ENCODE measurements at regions not wholly inside any gene's neighbourhood (a gene's known extent, or its start where the extent isn't known, plus 50 kb on each side); places are given as distances from the start of the nearest gene placed in this dataset.
A peak's percentile ranks its signal among the peaks of the same experiment; 100 is the strongest.
"Not testable (repeated sequence)": the region's sequence is repeated elsewhere in the genome, so short reads cannot be mapped to it uniquely, and the experiment has no call there.

DNA sequence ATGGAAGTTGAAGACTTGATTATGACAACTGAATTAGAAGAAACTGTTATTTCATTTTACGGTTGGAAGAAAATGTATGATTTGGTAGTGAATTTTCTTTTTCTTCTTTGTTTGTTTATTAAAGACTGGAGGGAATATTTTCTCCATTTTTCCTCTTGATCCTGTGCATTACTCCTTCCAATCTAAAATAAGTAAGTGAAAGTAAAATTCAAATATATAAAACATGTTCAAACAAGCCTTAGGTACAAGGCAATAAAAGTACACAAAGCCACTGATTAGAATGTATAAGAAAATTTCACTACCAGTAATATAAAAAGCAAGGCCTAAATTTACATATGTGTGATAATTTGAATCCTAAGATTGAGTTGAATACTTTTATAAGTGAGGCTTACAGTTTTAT lies 181.2 kb upstream of the MME start:
- DNase-seq: no peak

DNA sequence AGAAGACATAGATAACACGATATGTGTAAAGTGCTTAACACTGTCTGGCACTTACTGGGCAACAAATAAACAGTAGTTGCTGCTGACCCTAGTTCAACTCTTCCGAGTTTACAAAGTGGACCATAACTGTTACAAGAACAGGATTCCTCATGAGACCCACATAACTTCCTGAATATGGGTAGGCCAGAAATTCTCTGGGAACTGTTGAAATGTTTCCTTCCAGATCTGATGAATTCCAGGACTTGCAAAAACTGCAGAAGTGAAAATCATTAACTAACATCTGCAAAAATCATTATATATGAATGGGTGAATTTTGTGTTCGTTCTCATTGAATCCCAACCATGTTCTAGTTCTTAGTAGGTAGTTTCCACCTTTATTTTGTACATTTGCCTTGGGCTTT lies 181.7 kb upstream of the MME start:
- no peak for DNase-seq

DNA sequence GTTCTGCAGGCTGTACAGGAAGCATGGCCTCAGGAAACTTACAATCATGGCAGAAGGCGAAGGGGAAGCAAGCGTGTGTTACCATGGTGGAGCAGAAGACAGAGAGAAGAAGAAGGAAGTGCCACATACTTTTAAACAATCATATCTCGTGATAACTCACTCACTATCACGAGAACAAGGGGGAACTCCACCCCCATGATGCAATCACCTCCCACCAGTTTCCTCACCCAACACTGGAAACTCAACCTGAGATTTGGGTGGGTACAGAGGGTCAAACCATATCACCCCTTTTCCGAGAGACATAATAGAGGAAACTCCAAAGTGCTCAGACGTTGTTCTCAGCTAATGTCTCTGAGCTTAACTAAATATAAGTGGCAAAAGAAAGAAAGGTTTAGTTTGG lies 186.3 kb upstream of the MME start:
- DNase-seq: no peak

DNA sequence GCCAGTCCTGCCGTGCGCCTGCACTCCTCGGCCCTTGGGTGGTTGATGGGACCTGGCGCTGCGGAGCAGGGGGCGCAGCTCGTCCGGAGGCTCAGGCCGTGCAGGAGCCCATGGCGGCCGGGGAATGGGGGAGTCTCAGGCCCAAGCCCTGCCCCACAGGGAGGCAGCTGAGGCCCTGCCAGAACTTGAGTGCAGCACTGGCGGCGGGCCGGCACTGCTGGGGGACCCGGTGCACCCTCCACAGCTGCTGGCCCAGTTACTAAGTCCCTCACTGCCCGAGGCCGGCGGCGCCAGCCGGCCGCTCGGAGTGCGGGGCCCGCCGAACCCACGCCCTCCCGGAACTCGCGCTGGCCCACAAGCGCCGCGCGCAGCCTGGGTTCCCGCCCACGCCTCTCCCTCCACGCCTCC lies 190.9 kb upstream of the MME start:
- DNase-seq: no peak

DNA sequence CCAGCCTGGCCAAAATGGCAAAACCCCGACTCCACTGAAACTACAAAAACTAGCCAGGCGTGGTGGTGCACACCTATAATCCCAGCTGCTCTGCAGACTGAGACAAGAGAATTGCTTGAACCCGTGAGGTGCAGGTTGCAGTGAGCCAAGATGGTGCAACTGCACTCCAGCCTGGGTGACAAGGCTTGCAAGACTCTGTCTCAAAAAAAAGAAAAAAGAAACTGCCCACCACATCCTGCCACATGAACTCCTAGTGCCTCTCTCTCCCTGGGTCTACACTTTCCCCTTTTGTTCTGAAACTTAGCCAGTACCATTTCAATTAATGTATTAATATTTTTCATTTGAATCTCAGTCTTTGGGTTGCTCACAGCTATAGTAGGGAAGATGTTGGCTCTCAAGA lies 192.2 kb upstream of the MME start:
- DNase-seq: no peak

DNA sequence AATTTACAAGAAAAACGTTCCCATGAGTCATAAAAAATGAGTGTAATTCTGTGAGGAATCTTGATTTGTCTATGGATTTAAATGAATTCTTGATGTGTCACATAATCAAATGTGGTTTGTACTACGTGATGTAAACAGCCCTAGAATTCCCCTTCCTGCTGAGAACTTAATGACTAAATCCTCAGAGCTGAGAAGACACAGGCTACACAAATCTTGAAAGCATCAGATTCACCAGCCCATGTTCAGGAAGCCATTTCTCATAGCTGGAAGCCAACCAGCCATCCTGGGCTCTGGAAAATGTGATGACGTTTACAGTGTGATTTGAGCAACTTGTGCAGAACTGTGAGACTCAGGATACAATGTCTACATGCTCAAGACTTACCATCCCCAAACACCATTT lies 193.7 kb upstream of the MME start:
- DNase-seq: no peak

DNA sequence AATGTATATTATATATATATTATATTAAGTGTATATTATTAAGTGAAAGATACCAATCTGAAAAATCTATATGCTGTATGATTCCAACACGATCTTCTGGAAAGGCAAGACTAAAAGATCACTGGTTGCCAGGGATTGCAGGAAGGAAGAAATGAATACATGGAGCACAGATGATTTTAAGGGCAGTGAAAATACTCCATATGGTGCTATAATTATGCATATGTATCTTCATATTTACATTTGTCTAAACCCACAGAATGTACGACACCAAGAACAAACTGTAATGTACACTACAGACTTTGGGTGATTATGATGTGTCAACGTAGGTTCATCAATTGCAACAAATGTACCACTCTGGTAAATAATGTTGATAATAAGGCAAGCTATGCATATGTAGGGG lies 194.7 kb upstream of the MME start:
- DNase-seq: no peak

DNA sequence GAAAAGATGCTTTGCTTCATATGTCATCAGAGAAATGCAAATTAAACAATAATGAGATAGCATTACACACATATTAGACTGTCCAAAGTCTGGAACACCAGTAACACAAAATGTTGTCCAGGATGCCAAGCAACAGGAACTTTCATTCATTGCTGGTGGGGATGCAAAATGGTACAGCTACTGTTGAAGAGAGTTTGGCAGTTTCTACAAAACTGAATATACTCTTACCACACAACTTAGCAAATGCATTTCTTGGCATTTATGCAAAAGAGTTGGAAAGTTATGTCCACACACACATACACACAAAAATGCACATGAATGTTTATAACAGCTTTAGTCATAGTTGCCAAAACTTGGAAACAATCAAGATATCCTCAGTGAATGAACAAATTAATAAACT lies 195.2 kb upstream of the MME start:
- DNase-seq: no peak

DNA sequence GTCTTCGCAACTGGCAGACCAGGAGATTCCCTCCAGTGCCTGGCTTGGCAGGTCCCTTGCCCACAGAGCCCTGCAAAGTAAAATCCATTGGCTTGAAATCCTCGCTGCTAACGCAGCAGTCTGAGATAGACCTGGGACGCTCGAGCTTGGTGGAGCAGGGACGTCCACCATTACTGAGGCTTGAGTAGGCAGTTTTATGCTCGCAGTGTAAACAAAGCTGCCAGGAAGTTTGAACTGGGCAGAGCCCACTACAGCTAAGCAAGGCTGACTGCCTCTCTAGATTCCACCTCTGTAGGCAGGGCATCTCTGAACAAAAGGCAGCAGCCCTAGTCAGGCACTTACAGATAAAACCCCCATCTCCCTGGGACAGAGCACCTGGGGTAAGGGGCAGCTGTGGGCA lies 205.0 kb upstream of the MME start:
- no peak for DNase-seq

DNA sequence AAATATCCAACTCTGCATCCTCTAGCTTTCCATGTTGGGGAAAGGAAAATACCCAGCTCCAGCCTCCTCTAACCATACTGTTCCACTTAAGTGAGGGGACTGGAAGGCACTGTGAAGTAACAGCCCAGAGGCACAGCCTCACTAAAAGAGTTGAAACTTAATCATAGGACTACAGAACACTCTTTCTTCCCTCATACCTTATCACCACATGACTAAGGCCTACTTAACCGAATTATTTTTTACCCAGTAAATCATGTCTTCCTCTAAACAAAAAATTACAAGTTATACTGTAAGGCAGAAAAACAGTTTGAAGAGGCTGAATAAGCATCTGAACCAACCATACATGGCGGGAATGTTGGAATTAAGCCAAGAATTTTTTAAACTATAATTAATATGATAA lies 207.4 kb upstream of the MME start:
- DNase-seq: no peak

DNA sequence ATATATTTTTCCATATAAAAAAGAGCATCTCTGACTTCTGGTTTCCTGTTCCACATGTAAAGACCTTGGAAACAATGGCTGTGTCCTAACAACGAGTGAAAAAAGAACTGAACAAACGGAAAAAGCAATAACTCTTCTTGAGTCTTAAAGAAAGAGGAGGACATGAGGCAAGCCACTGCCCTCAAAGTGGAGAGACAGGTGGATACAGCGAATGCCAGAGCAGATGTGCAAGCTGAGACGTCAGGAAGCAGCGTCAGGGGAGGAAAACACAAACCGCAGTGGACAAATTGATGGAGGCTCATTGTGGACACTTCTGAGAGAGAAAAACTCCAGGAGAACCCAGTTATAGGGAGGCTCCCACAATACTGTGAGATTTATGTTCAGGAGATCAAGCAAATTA lies 208.0 kb upstream of the MME start:
- no peak for DNase-seq

DNA sequence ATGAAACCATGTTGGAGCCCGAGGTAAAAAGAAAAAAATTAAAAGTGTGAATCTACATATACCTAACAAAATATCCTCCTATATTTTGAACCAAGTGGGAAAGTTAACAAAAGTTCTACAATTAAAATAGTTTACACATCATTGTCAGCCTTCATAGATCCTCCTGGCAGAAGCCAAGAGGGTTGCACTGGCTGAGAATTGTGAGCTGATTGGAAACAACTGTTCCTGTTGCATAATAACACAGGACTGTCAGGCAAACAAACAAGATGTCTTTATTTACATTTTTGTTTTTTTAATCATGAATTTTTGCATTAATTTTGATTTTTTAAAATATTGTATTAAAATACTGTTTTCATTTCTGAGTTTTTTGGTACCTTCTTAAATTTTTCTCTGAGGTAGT lies 215.2 kb upstream of the MME start:
- no peak for DNase-seq

DNA sequence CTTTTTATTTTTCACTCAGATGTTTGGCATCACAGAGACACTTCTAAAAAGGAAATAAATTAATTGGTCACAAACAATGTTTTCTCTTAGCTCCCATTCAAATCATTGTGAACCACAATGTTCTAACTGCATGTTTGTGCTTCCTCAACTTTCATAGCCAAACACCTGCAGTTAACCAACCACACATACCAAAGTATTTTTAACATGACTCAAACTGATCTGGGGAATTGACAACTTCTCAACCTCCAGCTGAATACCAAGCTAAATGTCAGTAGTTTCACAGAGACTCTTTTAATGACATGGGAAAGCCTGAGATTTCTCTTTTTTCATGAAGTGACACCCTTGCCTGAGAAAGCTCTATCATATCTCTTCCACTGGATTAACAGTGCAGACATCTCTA lies 217.9 kb upstream of the MME start:
- DNase-seq: no peak

DNA sequence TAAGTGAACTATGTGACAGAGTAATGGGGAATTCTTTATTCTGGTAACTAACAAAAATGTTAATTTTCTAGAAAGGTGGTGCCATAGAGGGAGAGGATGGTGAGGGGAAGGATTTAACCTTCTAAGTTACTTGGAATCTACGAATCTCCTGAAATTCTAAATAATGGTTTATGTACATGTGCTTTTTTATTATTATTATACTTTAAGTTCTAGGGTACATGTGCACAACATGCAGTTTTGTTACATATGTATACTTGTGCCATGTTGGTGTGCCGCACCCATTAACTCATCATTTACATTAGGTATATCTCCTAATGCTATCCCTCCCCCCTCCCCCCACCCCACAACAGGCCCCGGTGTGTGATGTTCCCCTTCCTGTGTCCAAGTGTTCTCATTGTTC lies 227.1 kb upstream of the MME start:
- DNase-seq: not testable (repeated sequence)

DNA sequence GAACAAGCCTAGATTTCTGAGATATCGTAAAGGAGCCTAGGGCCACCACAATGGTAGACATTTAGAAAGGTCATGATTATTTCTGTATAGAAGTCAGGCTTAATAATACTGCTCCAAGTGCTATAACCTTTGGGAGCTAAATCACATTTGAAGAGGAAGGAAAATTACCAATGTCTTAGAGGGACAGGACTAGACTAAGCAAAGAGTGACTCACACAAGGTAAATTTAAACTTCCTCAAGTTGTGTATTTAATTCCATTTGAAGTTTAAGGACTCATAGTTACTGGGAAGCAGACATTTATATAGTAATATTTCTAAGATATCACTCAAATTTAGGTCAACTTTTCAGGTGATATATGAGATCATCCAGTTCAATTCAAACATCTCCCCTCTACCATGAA lies 227.6 kb upstream of the MME start:
- no peak for DNase-seq

DNA sequence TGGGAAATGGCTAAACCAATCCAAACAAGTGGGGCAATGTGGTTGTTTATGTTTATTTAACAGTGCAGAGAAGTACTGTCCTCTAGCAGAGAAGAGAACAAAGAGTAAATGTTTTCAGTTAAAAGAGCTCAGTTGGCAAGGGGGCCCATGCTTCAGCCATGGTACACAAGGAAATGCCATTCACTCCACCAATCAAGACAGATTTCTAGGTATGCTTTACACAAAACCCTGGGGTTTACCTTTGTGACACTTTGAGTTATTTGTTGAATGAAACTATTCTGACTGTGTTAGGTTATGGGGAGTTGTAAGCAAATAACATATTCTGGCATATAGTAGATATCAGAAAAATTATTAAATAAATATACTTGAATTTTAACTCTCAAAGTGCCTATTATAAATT lies 228.5 kb upstream of the MME start:
- DNase-seq: no peak

DNA sequence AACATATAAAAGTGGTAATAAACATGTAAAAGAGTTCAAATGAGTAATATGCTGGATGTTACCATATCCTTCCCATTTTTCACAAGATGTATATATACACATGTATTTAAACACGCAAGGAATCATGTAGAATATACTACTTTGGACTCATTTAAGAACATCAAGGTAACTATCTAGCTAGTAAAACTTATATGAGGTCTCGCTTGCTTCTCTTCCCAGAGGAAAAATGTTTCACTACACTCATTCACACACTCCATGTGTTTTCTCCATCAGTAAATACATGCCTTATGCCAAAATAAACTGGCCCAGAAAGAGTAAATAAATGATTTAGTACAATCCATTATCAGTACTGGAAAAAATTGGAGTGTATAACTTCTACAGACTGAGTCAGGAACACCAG lies 229.2 kb upstream of the MME start:
- DNase-seq: no peak

DNA sequence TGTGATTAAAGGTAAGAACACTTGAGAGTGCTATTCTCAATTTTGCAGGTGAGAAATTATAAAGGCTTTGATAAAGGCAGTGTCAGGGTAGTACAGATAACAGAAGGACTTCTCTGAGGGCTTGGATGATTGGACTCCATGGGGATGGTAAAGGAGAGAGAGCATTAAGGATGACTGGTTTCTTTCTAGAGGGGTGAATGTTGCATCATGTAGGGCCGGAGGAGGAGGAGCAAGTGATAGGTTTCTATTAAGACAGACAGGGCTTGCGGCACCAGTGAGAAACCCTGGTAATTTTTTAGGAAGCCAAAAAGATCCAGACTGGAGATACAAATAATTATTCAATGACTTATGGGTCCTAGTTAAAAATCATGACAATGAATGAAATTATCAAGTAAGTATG lies 230.7 kb upstream of the MME start:
- DNase-seq: no peak

DNA sequence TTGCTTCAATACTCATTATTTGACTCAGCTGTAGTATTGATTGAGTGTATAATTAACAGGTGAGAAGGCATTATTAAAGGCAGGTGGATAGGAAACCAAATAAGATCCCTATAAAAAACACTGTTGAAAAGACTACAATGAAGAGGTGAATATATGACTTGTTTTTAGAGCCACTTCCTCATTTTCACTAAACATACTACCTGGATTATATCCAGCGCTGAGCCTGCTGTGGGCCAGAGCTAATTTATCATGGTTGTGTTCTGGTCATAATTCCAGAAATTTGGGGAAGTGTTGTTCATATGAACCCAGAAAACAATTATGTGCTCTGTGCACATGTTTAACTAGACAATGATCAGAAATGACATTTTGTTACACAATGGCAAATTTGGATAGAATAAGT lies 235.3 kb upstream of the MME start:
- peak in 1 of 2 experiments; percentile 7 for DNase-seq

DNA sequence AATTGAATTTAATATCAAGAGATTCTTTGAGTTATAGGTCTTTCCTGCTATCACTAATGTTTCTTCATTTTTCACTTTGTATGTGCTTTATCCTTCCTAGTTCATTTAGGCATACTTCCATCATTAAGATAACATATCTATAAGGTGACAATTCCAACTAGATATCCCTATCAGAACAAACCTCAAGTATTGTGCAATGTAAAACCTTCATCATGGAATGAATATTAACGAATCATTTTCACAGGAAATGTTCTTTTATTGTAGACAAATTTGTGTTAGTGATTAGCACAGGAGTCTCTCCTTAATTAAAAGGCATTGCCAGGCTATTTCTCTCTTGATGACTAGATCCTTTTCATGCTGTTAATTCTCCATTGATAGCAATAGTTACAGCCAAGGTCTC lies 236.5 kb upstream of the MME start:
- no peak for DNase-seq

DNA sequence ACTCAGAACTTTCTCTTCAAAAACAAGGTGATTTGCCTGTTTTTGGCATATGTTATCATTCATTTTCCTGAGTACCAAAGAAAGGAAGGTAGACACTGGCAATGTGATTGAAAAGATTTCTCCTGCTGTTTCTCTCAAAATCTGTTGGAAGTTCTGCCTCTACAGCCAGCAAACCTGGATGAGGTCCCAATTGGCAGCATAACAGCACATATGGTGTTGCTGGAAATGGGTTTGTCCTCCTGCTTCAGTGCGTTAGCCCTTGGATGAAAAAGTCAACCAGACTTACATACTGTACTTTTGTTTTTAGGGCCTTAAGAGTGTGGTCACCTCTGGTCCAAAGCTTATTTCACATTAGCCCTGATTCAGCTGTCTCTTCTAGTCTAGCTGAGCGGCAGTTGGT lies 237.6 kb upstream of the MME start:
- DNase-seq: no peak

DNA sequence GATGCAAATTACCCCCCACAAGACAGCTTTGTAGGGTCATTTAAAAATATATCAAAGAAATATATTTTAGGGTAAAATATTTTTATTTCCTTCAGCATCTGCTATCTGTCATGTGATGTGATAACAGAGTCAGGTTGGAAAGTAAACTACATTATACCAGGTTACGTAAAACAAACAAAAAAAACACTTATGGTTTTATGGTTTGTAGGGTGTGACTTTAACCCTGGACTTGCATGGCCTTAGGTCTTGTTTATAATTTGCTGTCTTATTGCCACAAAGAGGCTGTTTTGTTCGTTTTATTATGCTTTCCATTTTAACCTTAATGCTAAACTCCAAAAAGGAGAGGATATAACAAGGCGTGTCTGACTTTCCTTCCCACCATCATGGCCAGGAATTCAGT lies 244.5 kb upstream of the MME start:
- DNase-seq: no peak

DNA sequence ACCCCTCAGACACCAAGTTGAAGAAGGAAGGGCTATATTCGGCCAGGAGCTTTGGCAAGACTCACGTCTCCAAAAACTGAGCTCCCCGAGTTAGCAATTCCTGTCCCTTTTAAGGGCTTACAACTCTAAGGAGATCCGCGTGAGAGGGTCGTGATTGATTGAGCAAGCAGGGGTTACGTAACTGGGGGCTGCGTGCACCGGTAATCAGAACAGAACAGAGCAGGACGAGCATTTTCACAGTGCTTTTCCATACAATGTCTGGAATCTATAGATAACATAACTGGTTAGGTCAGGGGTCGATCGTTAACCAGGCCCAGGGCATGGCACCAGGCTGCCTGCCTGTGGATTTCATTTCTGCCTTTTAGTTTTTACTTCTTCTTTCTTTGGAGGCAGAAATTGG lies 245.3 kb upstream of the MME start:
- DNase-seq: not testable (repeated sequence)

DNA sequence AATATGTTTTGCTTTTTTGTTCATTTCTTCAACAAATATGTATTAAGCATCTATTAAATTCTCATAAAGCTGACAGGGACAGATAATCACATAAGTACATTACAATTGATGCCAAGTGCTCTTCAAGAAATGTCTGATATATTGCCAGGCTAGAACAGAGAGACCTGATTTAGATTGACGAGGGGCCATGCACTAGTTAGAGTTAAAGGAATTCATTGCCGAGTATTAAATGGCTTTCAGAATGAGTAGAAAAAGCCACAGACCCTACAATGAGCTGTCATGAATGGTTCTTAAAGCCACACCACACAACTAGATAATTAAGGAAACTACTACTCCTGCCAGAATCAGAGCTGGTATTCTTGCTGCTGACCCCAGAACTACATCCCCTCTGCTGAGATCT lies 250.2 kb upstream of the MME start:
- no peak for DNase-seq

DNA sequence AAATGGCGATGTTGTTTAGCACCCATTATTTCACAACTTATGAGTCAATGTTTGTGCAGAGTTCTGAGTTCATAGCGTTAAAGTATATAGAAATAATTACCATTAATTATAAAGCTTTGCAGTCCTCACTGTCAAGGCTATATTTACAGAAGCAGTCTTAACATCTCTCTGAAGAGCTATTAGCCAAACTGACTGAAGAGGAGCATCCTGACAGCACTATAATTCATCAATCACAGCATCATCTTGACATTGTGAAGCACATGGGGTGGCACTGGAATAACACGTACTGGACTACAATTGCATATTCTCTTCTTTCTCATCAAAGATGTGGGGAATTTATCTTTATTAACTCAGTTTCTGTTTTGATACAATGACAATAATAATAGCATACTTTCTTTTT lies 260.6 kb upstream of the MME start:
- DNase-seq: no peak

DNA sequence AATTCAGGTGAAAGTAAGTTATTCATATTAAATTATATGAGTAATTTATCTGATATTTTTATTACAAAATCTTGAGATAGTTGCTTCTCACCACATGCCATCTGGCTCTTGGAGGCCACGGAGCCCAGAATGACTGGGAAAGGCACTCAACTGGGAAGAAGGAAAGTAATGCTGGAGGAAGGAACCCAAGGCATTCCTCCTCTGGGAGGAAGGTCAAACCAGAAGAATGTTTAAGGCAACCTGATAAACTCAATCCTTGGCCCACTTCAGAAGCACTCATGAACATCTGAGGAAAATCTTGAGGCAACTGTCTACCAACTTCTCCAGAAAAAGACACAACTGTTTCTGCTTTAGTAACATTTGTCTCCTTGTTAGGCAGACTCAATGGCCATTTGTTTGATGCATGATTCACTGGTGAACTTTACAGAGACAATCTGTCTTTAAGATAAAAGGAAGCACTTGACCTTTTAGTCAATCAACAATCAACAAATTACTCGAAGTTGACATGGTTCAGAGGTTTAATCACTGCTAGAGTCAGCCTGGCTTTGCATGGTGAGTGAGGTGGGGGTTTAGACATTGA lies 261.4 kb upstream of the MME start:
- DNase-seq: no peak

Data from NCI-H1930 (cell line).